ENCODE measurements at regions not wholly inside any gene's neighbourhood (a gene's known extent, or its start where the extent isn't known, plus 50 kb on each side); places are given as distances from the start of the nearest gene placed in this dataset.
"Not testable (repeated sequence)": the region's sequence is repeated elsewhere in the genome, so short reads cannot be mapped to it uniquely, and the experiment has no call there.

DNA sequence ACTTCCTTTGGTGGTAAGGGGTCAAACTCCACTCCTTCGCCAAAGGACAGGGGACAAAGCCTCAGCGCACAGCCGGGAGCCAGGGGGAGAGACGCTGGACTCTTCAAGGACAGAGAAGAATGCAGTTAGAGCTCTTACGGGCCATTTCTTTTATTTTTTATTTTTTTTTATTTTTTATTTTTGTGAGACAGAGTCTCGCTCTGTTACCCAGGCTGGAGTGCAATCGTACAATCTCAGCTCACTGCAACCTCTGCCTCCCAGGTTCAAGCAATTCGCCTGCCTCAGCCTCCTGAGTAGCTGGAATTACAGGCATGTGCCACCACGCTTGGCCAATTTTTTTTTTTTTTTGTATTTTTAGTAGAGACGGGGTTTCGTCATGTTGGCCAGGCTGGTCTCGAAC is 93.2 kb upstream of the RPH3AL start, which contains the start of gene RFLNB:
Gene RFLNB, minus strand, starts transcription at position 101 of the 400 bp plus-strand sequence.
- not testable (repeated sequence) for DNase-seq (ENCODE audit: extremely low read depth, low read depth)

DNA sequence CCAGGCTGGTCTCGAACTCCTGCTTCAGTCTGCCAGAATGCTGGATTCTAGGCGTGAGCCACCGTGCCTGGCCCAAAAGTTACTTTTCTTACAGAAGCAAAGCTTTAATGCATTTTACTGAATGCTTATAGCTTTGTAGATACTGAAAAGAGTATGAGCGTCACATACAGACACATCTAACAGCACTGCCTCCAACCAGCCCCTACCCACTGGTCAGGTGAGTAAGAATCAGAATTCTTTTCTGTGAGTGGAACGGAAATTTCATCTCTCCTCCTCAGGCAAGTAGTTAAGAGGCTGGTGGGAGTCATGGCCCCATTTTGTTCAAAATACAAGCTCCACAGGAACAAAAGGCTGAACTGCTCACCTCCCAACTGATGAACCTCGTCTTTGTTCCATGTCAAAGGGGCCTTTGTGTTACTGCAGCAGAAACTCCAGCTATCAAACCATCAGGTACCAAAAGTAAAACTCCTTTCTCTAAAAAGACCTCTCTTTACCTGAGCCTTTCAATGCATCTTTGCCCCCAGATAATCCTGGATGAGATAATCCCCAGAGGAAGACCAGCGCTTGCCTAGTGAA is 92.4 kb upstream of the RPH3AL start:
- no peak for DNase-seq (ENCODE audit: extremely low read depth, low read depth)
- TF ChIP-seq, protein P1, sequence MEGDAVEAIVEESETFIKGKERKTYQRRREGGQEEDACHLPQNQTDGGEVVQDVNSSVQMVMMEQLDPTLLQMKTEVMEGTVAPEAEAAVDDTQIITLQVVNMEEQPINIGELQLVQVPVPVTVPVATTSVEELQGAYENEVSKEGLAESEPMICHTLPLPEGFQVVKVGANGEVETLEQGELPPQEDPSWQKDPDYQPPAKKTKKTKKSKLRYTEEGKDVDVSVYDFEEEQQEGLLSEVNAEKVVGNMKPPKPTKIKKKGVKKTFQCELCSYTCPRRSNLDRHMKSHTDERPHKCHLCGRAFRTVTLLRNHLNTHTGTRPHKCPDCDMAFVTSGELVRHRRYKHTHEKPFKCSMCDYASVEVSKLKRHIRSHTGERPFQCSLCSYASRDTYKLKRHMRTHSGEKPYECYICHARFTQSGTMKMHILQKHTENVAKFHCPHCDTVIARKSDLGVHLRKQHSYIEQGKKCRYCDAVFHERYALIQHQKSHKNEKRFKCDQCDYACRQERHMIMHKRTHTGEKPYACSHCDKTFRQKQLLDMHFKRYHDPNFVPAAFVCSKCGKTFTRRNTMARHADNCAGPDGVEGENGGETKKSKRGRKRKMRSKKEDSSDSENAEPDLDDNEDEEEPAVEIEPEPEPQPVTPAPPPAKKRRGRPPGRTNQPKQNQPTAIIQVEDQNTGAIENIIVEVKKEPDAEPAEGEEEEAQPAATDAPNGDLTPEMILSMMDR (IDR thresholded peaks at IDR 0.05; ENCODE audit: low read depth, low read length): no peak

DNA sequence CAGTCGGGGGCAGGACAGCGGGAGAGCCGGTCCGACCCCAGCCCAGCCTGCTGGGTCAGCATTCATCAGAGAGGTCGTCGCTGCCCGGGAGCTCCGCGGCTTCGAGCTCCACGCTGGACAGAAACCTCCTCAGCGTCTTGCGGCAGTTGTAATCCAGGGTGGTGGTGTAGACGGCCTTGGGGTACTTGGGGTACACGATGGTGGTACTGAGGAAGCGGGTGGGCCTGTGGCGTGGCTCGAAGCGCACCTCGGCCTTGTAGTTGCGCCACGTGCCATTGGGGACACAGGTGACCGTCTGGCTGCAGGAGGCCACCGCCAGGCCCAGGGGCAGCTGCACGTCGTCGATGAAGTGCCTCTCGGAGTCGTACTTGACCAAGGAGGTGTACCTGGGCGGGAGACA is 90.5 kb upstream of the RPH3AL start:
- no peak for DNase-seq (ENCODE audit: extremely low read depth, low read depth)
- TF ChIP-seq, protein P1 (IDR thresholded peaks at IDR 0.05; ENCODE audit: low read depth, low read length): no peak

- TF ChIP-seq, protein P1 (IDR thresholded peaks at IDR 0.05; ENCODE audit: low read depth, low read length): no peak
- DNase-seq (ENCODE audit: extremely low read depth, low read depth): no peak
These were observed 88.7 kb upstream of the RPH3AL start for GRCh38 chr17:441155-441950.

DNA sequence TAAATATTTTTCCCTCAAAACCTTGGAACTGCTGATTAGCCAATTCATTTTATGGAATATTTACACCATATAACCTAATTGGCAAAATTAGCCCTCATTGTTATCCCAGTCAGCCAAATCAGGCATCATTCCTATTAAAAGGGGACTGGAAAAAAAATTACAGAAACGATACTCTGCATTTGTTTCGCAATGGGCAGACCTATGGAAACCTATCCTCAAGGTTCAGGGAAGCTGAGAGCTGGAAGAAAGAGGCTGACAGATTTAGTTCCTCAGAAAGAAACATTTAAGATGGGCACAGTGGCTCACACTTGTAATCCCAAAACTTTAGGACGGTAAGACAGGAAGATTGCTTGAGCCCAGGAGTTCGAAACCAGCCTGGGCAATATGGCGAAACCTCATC is 85.6 kb upstream of the RPH3AL start:
- TF ChIP-seq, protein P1 (IDR thresholded peaks at IDR 0.05; ENCODE audit: low read depth, low read length): no peak
- DNase-seq (ENCODE audit: extremely low read depth, low read depth): no peak

DNA sequence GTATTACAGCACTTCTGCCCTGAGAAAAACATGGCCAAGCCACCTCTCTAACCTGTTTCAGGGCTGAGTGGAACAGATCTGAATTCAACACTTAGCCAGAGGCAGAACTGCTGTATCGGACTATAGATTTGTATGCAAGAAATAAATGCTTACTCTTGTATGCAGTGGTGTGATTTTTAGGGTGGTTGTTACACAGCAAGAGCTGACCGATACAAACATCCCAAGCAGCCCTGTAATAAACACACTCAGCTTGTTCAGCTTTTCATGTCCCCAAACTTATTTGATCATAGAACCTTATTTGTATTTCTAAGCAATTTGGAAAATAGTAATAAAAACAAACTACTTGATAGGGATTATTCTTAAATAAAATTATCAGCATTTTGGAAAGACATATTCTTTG is 84.9 kb upstream of the RPH3AL start:
- no peak for DNase-seq (ENCODE audit: extremely low read depth, low read depth)
- TF ChIP-seq, protein P1 (IDR thresholded peaks at IDR 0.05; ENCODE audit: low read depth, low read length): no peak

GRCh38 chr17:436571-436970 is 84.0 kb upstream of the RPH3AL start:
- DNase-seq (ENCODE audit: extremely low read depth, low read depth): no peak
- TF ChIP-seq, protein P1 (IDR thresholded peaks at IDR 0.05; ENCODE audit: low read depth, low read length): no peak

DNA sequence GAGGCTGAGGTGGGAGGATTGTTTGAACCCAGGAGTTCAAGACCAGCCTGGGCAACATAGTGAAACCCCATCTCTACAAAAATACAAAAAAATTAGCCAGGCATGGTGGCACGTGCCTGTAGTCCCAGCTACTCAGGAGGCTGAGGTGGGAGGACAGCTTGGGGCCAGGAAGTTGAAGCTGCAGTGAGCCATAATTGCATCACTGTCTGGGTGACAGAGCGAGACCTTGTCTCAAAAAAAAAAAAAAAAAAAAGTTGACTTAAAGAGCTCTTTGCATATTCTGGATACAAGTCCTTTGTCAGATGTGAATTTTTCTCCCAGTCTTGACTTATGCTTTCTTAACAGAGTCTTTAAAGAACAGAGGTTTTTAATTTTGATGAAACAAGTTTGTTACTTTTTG is 79.9 kb upstream of the RPH3AL start:
- not testable (repeated sequence) for DNase-seq (ENCODE audit: extremely low read depth, low read depth)
